ENCODE measurements at regions not wholly inside any gene's neighbourhood (a gene's known extent, or its start where the extent isn't known, plus 50 kb on each side); places are given as distances from the start of the nearest gene placed in this dataset.

DNA sequence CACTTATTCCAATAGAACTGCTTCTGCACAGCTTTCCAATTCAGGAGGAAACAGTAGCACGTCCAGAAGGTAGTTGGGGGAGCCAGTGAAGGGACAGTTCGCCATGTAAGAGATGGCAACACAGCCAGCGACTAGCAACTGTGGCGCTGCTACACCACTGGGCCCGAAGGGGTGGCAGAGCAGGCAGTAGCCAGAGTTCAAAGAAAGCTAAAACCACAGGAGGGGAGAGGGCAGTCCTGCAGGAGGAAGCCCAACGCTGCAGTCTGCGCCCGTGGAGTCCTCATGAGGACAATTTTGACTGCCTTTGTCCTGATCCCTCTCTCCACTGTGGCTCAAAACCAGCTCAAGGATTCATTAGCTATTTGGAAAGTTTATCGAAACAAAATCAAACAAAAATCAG is 591.2 kb downstream of the VRK1 start:
- TF ChIP-seq CREB1 (IDR thresholded peaks at IDR 0.05; ENCODE audit: low read depth) (no peak), TAF1 (IDR thresholded peaks at IDR 0.05; ENCODE audit: low read depth) (no peak), ZBTB7A (IDR thresholded peaks at IDR 0.05; ENCODE audit: low read depth) (no peak), CEBPB (IDR thresholded peaks at IDR 0.05) (no peak), RAD21 (IDR thresholded peaks at IDR 0.05; ENCODE audit: low read depth) (no peak), TEAD4 (IDR thresholded peaks at IDR 0.05) (no peak), EGR1 (IDR thresholded peaks at IDR 0.05) (no peak), TCF12 (IDR thresholded peaks at IDR 0.05; ENCODE audit: low read depth) (no peak), NFIC (IDR thresholded peaks at IDR 0.05) (no peak), YY1 (IDR thresholded peaks at IDR 0.05; ENCODE audit: low read depth) (no peak), EP300 (IDR thresholded peaks at IDR 0.05; ENCODE audit: borderline replicate concordance) (no peak), FOXM1 (IDR thresholded peaks at IDR 0.05; ENCODE audit: borderline replicate concordance, low read depth) (no peak)
- TF ChIP-seq, protein P1, sequence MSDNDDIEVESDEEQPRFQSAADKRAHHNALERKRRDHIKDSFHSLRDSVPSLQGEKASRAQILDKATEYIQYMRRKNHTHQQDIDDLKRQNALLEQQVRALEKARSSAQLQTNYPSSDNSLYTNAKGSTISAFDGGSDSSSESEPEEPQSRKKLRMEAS (IDR thresholded peaks at IDR 0.05), result no peak
- TF ChIP-seq, protein P2, sequence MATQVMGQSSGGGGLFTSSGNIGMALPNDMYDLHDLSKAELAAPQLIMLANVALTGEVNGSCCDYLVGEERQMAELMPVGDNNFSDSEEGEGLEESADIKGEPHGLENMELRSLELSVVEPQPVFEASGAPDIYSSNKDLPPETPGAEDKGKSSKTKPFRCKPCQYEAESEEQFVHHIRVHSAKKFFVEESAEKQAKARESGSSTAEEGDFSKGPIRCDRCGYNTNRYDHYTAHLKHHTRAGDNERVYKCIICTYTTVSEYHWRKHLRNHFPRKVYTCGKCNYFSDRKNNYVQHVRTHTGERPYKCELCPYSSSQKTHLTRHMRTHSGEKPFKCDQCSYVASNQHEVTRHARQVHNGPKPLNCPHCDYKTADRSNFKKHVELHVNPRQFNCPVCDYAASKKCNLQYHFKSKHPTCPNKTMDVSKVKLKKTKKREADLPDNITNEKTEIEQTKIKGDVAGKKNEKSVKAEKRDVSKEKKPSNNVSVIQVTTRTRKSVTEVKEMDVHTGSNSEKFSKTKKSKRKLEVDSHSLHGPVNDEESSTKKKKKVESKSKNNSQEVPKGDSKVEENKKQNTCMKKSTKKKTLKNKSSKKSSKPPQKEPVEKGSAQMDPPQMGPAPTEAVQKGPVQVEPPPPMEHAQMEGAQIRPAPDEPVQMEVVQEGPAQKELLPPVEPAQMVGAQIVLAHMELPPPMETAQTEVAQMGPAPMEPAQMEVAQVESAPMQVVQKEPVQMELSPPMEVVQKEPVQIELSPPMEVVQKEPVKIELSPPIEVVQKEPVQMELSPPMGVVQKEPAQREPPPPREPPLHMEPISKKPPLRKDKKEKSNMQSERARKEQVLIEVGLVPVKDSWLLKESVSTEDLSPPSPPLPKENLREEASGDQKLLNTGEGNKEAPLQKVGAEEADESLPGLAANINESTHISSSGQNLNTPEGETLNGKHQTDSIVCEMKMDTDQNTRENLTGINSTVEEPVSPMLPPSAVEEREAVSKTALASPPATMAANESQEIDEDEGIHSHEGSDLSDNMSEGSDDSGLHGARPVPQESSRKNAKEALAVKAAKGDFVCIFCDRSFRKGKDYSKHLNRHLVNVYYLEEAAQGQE (IDR thresholded peaks at IDR 0.05; ENCODE audit: low read depth), result no peak
- TF ChIP-seq, protein P3, sequence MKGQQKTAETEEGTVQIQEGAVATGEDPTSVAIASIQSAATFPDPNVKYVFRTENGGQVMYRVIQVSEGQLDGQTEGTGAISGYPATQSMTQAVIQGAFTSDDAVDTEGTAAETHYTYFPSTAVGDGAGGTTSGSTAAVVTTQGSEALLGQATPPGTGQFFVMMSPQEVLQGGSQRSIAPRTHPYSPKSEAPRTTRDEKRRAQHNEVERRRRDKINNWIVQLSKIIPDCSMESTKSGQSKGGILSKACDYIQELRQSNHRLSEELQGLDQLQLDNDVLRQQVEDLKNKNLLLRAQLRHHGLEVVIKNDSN (IDR thresholded peaks at IDR 0.05), result no peak

DNA sequence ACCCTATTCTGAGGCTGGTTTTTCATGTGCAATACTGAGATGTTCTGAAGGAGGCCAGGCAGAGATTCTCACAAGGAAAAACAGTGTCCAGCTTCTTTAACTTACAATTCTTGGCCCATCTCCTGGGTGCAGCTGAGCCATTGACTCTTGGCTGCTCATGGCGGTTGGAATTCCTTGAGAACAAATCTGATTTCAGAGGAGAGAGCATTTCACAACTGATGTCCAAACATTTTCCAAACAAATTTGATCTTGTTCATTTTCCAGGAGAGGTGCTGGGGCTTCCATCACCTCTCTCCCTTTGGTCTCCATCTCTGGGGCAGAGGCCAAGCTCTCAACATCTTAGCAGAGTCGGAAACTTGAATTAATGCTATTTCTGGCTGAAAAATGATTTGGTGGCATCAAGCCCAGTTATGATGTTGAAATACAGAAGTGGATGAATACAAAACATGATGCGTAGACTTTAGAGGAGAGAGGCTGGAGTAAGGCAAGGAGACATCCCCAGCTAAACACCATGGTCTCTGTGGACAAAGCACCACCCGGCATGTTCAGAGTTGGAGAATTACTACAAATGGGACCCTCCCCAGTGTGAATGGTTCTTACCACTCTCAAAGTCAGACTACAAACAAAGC is 593.0 kb downstream of the VRK1 start:
- TF ChIP-seq ZBTB7A (IDR thresholded peaks at IDR 0.05; ENCODE audit: low read depth), result no peak
- no peak for TF ChIP-seq RAD21 (IDR thresholded peaks at IDR 0.05; ENCODE audit: low read depth)
- TF ChIP-seq TEAD4 (IDR thresholded peaks at IDR 0.05), result no peak
- no peak for TF ChIP-seq NFIC (IDR thresholded peaks at IDR 0.05)
- TF ChIP-seq, protein P3 (IDR thresholded peaks at IDR 0.05), result no peak
- TF ChIP-seq TCF12 (IDR thresholded peaks at IDR 0.05; ENCODE audit: low read depth), result no peak
- TF ChIP-seq, protein P2 (IDR thresholded peaks at IDR 0.05; ENCODE audit: low read depth), result no peak
- TF ChIP-seq CEBPB (IDR thresholded peaks at IDR 0.05), result no peak
- no peak for TF ChIP-seq EP300 (IDR thresholded peaks at IDR 0.05; ENCODE audit: borderline replicate concordance)

DNA sequence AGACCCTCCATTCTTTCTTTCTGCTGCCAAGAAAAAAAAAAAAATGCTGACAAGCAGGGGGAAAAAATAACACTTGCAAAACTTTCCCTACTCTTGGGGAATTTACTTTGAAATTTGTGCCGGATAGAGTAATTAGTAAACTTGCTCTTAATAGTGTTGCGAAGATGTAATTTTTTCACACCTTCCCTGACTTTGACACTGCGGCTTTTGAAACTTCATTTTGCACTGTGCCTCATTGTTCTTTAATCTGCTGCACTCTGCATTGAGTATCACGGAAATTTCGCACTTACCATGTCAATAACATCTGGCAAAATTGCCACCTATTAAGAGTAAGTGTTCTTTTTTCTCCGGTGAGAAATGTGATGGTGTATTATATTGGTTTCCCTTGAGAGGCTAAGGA is 596.1 kb downstream of the VRK1 start:
- no peak for TF ChIP-seq CEBPB (IDR thresholded peaks at IDR 0.05)
- TF ChIP-seq EP300 (IDR thresholded peaks at IDR 0.05; ENCODE audit: borderline replicate concordance), result no peak
- TF ChIP-seq, protein P2 (IDR thresholded peaks at IDR 0.05; ENCODE audit: low read depth), result no peak
- no peak for TF ChIP-seq TCF12 (IDR thresholded peaks at IDR 0.05; ENCODE audit: low read depth)
- TF ChIP-seq CREB1 (IDR thresholded peaks at IDR 0.05; ENCODE audit: low read depth), result no peak
- TF ChIP-seq YY1 (IDR thresholded peaks at IDR 0.05; ENCODE audit: low read depth), result no peak
- no peak for TF ChIP-seq TAF1 (IDR thresholded peaks at IDR 0.05; ENCODE audit: low read depth)
- no peak for TF ChIP-seq NFIC (IDR thresholded peaks at IDR 0.05)
- TF ChIP-seq, protein P1 (IDR thresholded peaks at IDR 0.05), result no peak

DNA sequence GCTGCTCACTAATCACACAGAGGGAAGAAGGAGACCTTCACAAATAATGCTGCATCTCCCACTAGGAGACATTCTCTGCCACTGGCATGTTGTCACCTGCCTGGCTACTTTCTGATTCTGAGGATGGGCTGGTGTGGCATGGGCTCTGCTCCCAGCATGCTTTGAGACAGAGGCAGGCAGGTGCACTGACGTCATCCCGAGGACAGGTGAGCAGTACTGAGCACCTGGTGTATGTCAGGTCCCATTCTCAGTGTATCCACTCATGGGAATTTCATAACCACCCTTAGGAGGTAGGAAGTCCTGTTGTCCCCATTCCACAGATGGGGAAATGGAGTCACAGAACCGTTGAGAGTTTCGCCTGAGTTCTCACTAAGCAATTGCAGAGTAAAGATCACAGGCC is 597.9 kb downstream of the VRK1 start:
- TF ChIP-seq CREB1 (IDR thresholded peaks at IDR 0.05; ENCODE audit: low read depth) (no peak), FOXM1 (IDR thresholded peaks at IDR 0.05; ENCODE audit: borderline replicate concordance, low read depth) (no peak), TCF12 (IDR thresholded peaks at IDR 0.05; ENCODE audit: low read depth) (no peak), EGR1 (IDR thresholded peaks at IDR 0.05) (no peak)

DNA sequence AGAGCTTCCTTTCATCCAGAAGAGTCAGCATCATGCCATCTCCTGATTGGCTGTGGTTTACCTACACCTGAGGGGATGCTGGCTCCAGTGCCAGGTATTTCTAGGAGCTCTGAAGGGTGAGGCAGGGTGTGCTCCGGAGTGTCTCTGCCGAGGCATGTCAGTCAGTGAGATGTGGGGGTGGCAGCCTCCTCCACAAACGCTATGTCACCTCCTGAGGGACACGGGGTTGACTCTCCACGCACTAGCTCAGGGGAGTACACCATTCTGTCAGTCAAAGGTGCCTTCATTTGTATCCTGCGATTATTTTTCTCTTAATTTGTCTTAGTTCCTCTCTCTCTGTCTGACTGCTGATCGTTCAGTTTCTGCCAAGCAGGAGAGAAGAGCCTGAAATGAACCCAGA is 604.5 kb downstream of the VRK1 start:
- TF ChIP-seq, protein P3 (IDR thresholded peaks at IDR 0.05), result no peak
- TF ChIP-seq FOXM1 (IDR thresholded peaks at IDR 0.05; ENCODE audit: borderline replicate concordance, low read depth), result no peak
- no peak for TF ChIP-seq TCF12 (IDR thresholded peaks at IDR 0.05; ENCODE audit: low read depth)
- TF ChIP-seq EP300 (IDR thresholded peaks at IDR 0.05; ENCODE audit: borderline replicate concordance), result no peak
- TF ChIP-seq ZBTB7A (IDR thresholded peaks at IDR 0.05; ENCODE audit: low read depth), result no peak
- TF ChIP-seq, protein P1 (IDR thresholded peaks at IDR 0.05), result no peak
- no peak for TF ChIP-seq CEBPB (IDR thresholded peaks at IDR 0.05)
- no peak for TF ChIP-seq TEAD4 (IDR thresholded peaks at IDR 0.05)
- no peak for TF ChIP-seq YY1 (IDR thresholded peaks at IDR 0.05; ENCODE audit: low read depth)
- TF ChIP-seq EGR1 (IDR thresholded peaks at IDR 0.05), result no peak
- TF ChIP-seq NFIC (IDR thresholded peaks at IDR 0.05), result no peak
- TF ChIP-seq RAD21 (IDR thresholded peaks at IDR 0.05; ENCODE audit: low read depth), result no peak
- no peak for TF ChIP-seq CREB1 (IDR thresholded peaks at IDR 0.05; ENCODE audit: low read depth)
- no peak for TF ChIP-seq TAF1 (IDR thresholded peaks at IDR 0.05; ENCODE audit: low read depth)
